ENCODE measurements at regions not wholly inside any gene's neighbourhood (a gene's known extent, or its start where the extent isn't known, plus 50 kb on each side); places are given as distances from the start of the nearest gene placed in this dataset.
A peak's percentile ranks its signal among the peaks of the same experiment; 100 is the strongest.

DNA sequence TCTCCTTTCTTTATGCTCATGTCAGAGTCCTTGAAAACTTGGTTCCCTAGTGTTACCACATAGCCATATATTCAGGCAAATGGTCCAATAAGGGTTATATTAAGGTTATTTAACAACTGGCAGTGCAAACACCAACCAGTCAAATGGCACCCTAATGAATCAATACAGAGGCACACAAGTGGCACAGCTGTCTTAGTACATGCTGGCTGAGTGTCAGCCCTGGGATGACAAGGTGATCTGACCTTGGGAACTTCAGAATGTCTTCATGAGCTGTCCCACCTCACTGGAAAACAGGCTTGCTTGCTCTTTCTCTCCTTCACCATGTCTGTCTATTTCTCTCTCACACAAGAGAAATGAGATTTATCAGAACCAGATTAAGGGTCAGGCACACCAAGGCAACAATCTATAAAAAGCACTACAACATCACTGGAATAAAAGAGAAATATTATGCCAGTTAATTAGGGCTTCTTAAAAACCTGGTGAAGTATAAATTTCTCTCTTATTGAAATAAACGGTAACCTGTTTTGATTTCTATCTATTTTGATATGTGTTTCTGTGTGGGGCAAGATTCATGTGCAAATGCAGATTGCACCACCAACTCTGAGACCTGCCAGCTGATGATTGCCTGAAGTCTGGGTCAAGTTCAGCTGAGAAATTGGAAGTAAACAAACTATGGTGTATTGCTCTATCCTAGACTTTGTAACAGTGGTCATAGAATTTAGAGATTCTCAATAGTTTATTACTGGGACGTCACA, 140.7 kb downstream of the SREK1 start:
- TF ChIP-seq CTCF (IDR thresholded peaks at IDR 0.05) = no peak

- TF ChIP-seq CTCF (IDR thresholded peaks at IDR 0.05) = no peak
These were observed 141.3 kb downstream of the SREK1 start for GRCh38 chr5:66285343-66285922.

GRCh38 chr5:66291771-66292170, 147.7 kb downstream of the SREK1 start:
- TF ChIP-seq CTCF (IDR thresholded peaks at IDR 0.05) = no peak

DNA sequence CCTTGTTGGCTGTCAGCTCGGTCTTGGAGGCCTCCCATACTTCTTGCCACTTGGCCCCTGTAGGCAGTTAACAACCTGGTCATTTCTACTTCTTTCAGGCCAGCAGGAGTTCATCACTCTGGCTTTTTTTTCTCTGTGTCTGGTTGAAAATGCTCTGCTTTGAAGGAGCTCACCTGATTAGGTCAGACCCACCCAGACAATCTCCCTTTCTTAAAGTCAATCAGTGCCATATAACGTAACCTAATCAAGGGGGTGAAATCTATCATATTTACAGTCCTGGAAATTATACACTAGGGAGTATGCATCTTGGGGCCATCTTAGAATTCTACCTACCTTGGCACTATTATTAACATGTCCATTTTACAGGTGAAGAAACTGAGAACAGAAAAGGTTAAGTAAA, 155.4 kb downstream of the SREK1 start:
- TF ChIP-seq CTCF (IDR thresholded peaks at IDR 0.05) = no peak

- TF ChIP-seq CTCF (IDR thresholded peaks at IDR 0.05) = no peak
These were observed 158.2 kb downstream of the SREK1 start for GRCh38 chr5:66302344-66302743.

DNA sequence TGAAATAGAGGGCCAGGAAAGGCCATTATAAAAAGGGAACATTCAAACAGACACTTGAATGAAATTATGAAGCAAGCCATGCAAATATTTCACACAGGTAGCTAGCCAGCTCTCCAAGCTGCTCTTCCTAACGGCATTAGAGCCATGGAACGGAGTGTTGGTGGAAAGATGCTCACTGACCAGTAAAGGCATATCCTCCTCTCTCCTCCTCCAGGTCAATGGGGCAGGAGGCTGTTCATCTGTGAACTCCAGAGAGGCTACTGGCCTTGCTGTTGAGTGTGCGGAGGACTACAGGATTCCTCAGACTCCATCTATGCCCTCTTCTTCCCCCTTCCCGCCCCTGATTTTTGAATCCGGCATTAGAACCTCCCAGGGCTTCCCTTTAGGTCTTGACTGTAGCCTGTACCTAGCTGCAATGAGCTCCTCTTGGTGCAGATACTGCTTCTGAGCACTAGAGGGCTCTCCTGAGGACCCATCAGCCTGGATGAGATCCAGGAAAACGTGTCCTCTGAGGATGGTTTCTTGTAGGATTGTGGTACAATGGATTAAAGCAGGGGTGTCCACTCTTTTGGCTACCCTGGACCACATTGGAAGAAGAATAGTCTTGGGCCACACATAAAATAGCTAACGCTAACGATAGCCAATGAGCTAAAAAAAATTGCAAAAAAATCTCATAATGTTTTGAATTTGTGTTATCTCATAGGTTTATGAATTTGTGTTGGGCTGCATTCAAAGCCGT, 162.2 kb downstream of the SREK1 start:
- peak; percentile 85 for TF ChIP-seq CTCF (IDR thresholded peaks at IDR 0.05)

DNA sequence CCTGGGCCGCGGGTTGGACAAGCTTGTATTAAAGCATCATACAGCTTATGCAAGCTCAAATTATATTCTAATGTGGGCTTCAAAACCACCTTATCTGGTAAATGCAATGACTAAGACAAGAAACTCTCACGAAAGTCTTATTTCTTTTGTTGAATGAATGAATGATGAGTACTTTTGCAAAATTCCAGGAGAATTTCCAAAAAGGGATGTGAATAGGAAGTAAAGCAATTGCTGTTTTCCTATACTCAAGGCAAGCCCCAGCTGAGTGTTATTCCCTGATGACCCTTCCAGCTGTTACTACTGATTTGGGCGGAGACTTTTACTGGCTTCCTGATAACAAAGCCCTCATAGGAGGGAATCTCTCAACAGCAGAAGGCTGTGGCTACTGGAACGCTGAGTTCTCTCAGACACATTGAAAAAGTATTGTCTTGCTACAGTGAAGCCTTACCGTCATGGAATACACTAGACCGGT, 162.8 kb downstream of the SREK1 start:
- no peak for TF ChIP-seq CTCF (IDR thresholded peaks at IDR 0.05)
